GM18861 (cell line): ENCODE measurements at regions not wholly inside any gene's neighbourhood (a gene's known extent, or its start where the extent isn't known, plus 50 kb on each side); places are given as distances from the start of the nearest gene placed in this dataset.
"Not testable (repeated sequence)": the region's sequence is repeated elsewhere in the genome, so short reads cannot be mapped to it uniquely, and the experiment has no call there.

ENCODE experiments used
- ATAC-seq: cut with Tn5 transposase; IDR thresholded peaks from one replicate; pipeline ENCODE4 v1.9.1; 2021; ENCODE audit not compliant: unreplicated experiment

DNA sequence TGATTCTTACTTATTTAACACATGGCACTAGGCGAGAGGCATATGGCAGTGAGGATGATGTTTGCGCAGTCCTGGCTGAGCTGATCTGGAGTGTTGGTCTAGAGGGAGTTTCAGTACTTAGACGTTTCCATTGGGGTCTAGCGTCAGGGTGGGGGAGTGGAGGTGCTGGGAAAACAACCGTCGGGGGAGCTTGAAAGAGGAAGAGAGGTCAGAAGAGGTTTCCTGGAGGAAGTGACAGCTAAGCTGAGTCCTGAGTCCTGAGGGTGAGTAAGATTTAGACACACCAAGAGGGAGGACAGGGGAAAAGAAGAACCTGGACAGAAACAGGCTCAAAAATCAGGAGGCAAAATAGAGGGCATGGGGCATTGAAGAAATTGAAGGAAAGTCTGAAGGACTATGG, 81.4 kb downstream of the ALOX5AP start:
- ATAC-seq = no peak

DNA sequence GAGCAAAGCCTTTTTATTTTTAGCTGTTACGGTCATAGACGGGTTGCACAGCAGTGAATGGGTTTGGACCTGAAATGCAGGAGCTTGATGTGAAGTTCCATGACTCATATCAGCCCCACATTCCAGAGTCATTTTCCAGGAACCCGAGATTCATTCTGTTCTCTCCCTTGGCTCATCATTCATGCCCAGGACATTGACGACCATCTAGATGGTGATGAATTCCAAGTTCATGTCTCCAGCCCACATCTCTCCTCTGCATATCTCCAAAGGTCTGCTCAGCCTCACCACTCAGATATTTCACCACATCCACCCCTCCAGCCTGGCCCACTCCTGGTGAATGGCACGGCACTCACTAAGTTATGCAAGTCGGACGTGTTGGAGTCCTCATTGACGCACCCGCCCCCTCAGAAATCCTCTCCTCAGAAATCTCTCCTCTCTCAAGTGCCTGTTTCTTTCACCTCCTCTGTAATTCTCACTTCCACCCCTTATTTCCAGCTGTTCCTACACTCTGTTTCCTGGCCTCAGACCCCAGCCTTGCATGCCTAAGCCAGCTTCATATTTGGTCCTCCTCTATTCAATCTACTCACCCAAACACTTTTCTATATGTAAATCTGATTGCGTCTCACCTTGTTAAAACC, 83.1 kb downstream of the ALOX5AP start:
- ATAC-seq = no peak

DNA sequence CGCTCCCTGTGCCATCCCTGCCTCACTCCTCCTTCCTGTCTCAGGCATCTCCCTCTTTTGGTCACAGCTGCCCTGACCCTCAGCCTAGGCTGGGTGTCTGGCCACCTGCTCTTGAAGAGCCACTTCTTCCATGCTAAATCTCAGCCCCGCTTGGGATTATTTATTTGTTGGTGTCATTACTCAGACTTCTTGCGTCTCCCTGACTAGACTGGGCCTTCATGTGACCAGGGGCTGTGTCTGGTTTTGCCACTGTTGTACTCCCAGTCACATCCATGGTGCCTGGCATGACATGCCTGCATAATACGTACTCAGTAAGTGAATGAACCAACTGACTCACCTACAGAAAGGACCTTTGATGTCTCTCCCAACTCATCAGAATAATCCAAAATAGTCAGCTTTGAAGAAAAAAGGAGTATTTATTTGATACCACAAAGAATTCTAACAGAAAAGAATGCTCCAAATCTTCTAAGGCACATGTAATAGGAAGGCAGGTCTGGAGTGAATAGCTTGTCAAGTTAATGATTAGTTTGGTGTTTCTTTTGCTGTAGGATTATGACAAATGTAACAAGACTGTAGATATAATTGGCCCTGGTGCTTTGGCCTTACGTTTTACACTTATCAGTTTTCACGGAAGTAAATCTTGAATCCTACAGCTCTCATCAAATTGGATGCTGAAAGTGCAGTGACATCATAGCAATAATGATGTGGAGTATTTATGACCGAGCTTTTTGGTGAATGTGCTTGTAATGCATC, 84.0 kb downstream of the ALOX5AP start:
- no peak for ATAC-seq

DNA sequence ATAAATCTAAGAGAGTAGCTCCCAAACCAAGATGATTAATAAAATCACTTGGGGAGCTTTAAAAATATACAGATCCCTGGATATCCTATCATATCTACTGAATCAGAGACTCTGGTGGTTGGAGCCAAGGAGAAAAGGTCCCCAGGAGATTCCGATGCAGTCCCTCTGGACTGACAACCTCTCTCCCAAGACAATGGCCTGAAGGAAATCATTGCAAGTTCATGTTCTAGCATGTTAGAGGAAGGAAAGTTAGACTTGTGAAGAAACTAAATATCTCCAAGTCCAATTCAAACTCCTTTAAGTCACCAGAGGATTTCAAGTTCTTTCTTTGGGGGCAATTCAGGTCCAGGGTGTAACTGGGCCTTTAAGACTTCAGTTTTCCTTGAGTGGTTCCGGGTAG, 84.7 kb upstream of the MEDAG start:
- no peak for ATAC-seq

DNA sequence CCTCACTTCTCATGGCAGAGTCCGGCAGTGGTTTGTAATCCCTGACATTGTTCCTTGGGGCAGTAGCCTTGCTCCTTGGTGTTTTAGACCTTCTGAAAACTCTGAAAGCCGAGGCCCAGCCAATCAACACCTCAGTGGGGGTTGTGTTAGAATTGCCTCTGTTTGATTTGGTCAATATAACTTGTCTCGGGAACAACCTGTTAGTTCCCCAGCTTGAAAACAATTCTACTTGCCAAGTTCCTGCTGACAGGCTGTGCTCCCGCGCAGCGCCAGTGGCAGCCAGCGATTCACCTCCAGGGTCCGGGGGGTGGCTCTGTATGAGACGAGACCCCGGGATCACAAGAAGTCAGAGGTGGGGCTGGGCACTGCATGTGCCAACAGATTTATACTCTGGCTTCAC, 81.4 kb upstream of the MEDAG start:
- ATAC-seq = no peak

DNA sequence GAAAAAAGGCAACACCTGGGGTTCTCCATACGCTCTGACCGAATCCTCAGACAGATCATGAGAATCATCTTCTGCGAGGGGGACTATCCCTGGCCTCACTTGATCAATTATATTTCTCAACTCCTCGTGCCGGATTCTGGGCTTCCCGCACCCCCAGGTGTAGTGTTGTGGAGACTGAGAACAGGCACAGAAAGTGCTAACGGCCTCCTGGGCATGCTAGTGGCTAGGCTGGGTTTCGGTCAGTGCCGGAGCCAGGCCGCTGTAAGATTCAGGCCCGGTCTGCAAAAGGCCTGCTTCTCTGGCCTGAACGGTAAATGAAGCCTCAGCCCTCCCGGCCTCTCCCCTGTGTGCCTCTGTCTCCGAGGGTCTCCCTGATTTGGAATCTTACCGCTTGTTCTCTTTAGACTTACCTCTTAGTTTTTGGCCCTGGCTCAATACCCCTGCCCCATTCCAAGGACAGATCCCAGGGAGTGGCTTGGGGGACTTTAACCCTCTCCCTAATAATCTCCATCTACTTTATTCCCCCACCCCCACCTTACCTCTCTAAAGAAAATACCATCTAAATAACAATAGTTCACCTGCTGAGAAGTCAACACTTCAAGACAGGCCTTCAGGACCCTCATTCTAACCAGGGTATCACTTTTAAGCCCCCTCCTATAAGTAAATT, 79.0 kb upstream of the MEDAG start:
- ATAC-seq = no peak

DNA sequence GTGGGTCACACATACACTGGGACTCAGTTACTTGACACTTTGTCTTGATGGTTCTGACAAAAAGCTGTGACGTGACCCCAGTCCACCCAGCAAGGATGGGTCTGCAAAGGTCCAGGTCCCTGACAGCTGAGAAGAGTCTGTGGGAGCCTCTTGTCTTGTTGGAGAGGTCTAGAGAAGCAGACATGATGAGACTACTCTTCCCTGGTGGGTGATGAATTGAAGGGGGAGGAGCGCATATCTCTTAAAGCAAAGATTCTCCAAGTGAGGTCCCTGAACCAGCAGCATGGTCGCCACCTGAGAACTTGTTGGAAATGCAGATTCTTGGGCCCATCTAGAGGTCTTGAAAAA, 78.5 kb upstream of the MEDAG start:
- no peak for ATAC-seq

DNA sequence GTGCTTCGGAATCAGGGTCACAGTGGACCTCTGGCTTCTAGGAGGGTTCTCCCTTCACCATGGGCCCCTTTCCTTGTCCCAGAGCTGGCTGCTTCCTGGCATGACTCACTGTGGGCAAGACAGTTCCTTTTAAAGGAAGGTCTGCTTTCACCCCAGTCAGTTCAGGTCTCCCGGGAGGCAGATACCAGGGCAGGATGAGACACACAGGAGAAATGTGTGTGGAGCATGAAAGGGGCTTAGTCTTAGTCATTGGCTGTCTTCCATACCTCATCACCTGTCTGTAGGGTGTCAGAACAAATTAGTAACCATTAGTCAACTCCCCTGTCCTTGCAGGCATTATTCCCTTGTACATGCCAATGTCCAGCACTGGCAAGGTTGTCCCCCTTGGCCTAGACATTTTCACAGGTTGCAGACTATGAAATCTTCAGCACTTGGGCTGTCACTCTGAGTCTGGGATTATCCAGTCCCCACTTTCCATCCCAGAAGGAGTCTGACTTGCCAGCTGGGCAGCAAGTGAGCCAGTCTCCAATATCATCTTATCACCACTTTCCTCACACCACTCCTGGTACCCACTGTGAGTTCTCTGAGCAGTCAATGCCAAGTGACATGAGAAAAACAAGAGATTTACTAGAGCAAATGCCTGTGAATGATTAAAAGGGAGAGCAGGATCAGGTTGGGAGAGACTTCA, 76.8 kb upstream of the MEDAG start:
- ATAC-seq = no peak

DNA sequence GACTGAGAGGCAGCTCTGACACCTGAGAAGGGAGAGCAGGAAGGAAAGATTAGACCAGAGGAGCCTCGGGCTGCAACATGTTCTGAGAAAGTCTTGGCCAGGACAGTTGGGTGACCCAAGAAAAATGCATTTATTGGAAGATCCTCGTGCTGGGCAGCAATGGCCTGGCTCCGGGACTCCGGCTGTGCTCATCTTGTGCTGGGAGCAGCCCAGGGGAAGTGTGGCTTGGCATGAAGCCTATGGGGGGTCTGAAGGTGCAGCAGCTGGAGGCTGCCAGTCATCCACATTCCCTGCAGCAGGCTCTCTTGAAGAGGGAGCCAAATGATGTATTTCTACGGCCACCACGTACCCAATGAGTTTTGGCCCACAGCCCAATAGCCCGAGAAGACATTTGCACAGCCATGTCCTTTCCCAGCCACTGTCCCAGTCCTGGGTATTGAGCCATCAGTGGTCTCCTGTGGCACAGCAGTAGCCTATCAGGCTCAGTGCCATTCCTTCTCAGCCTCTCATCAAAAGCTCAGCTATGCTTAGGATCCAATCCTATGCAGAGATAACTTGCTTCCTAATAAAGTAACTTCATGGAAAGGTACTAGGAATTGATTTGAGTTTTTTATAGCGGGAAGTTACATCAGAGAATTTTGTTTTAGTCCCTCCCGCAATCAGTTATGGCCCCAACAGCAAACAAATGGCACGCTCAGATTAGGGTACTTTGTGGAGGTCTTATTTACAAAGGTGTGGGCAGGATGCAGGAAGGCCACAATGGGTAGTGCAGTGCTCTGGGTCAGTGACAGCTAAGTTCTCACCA, 76.0 kb upstream of the MEDAG start:
- no peak for ATAC-seq

DNA sequence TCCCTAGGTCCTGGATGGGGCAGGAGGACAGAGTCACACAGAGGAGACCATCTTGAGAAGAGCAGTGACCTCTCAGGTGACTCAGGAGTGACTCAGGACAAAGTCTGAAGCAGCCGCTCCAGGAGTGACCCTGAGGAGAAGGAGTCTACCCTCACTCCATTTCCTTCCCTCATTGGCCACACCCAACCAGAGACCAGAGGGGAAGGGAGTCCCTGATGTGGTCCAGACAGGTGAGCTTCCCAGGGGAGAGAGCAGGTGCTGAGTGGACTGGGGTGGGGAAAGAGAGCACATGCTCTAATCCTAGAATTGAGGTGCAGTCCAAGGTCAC, 75.5 kb upstream of the MEDAG start:
- no peak for ATAC-seq

DNA sequence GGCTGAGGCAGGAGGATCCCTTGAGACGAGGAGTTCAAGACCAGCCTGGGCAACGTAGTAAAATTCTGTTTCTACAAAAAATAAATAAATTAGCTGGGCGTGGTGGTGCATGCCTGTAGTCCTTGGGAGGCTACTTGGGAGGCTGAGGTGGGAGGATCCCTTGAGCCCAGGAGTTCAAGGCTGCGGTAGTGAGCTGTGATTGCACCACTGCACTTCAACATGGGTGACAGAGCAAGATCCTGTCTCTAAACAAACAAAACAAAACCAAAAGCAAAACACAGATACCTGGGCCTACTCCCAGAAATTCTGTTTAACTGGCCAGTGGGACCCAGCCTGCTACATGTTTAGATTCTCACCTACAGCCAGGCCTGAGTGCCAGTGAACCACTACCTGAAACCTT, 74.6 kb upstream of the MEDAG start:
- no peak for ATAC-seq

DNA sequence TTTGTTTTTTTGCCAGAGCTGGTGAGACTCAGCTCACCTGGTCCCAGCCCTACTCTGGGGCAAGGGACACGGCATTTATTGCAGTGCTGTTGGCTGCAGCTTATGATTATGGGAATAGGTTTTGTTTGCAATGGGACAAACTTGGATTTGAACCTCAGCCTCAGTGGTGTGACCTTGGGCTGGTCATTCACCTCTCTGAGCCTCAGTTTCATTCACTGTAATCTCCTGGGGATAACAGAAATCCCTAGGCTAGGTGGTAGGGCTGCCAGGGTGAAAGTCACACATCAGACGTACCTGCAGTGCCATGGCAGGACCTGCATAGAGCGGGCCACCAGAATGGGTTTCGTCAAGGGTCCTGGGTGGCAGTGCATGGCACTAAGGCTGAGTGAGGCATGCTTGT, 73.7 kb upstream of the MEDAG start:
- ATAC-seq = no peak

DNA sequence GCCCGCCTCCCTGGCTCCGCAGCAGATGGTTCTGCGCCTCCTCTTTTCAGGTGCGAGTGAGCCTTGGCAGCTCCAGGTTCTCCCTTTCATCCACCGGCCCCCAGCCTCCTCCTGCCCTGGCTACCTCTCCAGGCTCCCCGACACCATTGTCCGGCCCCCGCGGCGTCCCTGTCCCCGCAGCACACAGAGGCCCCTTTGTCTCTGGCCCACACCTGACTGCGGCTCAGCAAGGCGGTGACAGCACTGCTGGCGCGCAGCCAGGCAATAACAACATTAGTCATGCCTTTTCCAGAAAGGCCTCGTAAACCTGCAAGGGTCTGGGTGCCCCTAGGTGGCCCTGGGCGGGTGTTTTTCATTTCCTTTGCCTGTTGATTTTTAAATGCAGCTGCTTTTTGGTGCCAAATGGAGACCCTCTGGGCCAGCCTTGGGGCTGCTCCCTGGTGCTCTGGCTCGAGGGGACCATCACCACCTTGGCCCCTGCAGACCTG, 73.2 kb upstream of the MEDAG start:
- ATAC-seq = no peak

DNA sequence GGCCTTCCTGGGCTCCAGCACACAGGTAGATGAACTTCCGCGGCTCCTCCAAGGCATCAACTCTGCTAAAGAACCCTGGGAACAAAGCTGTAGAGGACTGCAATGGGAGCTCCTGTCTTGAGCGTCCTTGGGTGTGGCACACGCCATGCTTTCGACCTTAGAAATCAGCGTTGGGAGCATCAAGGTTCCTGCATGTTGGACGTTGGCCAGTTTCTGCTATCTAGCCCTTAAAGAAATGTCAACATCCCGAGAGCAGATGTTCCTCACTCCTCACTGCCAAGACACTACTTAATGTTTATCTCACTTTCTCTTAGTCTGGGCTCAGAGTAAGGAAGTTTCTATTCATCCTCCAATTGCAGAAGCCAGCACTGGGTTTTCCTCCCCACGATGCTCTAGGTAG, 70.6 kb upstream of the MEDAG start:
- no peak for ATAC-seq

DNA sequence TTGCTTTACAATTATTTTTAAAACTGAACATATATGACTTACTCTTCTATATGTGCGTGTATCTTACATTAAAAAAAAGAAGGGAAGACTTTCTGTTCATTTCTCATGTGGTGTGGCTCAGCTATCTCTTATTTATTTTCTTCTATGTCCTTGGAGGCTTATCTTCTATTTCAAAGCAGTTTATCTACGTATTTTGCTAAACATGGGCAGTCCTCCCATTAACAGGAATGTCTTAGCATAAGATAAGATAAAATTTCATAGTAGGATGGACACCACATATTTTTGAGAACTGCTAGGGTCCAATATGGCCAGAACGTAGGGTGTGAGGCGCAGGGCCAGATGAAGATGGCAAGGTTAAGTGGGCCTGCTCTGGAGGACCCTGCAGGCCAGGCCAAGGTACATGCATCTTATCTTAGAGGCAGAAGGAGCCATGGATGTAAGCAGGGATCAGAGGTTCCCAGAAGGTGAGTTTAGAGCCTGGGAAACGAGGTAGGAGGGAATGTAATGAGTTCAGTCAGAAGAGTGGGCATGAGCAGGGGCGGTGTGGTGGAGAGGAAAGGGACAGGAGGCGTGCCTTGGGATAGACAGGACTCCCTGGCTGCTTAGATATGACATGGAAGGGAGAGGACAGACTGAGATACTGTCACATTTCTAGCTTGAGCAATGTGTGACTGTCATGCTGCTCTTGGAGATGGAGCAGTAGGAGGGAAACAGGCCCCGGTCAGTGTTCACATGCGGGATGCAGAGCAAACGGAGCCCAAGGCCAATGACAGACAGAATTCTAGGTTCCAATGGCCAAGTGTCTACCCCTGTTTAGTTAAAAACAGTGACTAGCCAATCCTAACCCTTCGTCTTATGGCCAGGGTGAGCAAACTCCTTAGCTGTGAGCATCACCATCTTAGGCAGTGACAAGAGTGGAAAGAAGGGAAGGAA, 68.6 kb upstream of the MEDAG start:
- no peak for ATAC-seq

DNA sequence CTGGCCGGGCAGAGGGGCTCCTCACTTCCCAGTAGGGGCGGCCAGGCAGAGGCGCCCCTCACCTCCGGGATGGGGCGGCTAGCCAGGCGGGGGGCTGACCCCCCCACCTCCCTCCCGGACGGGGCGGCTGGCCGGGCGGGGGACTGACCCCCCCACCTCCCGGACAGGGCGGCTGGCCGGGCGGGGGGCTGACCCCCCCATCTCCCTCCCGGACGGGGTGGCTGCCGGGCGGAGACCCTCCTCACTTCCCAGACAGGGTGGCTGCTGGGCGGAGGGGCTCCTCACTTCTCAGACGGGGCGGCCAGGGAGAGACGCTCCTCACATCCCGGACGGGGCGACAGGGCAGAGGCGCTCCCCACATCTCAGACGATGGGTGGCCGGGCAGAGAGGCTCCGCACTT, 66.4 kb upstream of the MEDAG start:
- not testable (repeated sequence) for ATAC-seq

DNA sequence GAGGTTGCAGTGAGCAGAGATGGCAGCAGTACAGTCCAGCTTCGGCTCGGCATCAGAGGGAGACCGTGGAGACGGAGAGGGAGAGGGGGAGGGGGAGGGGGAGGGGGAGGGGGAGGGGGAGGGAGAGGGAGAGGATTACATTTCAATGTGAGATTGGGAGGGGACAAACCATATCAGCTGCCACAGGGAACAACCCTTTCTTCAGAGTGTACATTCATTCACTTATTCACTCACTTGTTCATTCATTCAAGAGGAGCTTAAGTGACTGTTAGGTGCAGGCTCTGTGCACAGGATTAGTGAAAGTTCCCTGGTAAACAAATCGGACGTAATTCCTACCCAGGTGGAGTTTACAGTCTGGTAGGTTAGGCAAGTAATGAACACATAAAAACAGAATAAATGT, 65.6 kb upstream of the MEDAG start:
- no peak for ATAC-seq

DNA sequence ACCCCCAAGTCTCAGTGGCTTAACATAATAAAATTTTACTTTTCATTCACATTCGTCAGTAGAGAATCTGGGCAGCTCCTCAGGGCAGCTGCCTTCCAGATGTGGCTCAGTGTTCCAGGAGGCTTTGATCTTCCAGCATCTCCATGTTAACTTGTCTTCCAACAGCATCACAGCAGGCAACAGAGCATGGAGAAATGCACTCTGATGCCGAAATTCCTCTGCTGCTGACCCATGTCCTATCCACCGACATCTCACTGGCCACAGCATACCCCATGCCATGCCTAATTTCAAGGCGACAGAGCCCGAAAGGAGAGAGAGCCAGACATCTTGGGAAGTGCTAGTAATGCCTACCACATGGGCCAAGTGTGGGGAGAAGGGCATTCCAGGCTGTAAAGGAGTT, 64.9 kb upstream of the MEDAG start:
- ATAC-seq = no peak

DNA sequence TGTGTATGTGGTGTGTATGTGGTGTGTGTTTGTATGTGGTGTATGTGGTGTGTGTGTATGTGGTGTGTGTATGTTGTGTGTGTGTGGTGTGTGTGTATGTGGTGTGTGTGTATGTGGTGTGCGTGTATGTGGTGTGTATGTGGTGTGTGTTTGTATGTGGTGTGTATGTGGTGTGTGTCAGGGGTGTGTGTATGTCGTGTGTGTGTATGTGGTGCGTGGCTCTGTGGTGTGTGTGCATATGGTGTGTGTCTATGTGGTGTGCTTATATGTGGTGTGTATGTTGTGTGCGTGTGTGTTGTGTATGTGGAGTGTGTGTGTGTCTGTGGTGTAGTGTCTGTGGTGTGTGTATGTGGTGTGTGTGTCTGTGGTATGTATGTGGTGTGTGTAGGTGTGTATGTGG, 62.5 kb upstream of the MEDAG start:
- ATAC-seq = no peak
